WTC11 (cell line): ENCODE measurements at regions not wholly inside any gene's neighbourhood (a gene's known extent, or its start where the extent isn't known, plus 50 kb on each side); places are given as distances from the start of the nearest gene placed in this dataset.
A peak's percentile ranks its signal among the peaks of the same experiment; 100 is the strongest.

Source experiments
- ATAC-seq: fragments of 200-7000 bp; cut with Tn5 transposase; 2 replicates; pipeline ENCODE4 v1.10.0; 2021; ENCODE audit warnings: mild to moderate bottlenecking, moderate library complexity
- CTCF ChIA-PET: fragments of 300-600 bp; sonication (Branson Sonifier 250); formaldehyde crosslinking; loops from one replicate; lab custom pipeline; 2021; ENCODE audit warnings: antibody characterized with exemption; lab: Charles Lee
- POLR2A ChIA-PET: fragments of 350-600 bp; sonication (Branson Sonifier 250); formaldehyde crosslinking; loops from one replicate; lab custom pipeline; 2021; ENCODE audit warnings: antibody characterized with exemption; lab: Charles Lee
- DNase-seq: peaks from one replicate; pipeline ENCODE4 v3.0.0; 2021; ENCODE audit warnings: low spot score
- H3K27ac Mint-ChIP-seq: 2 replicates; pipeline ENCODE4 v1.8.0; 2021; ENCODE audit warnings: mixed read lengths
- H3K27me3 Mint-ChIP-seq: 2 replicates; pipeline ENCODE4 v1.8.0; 2021; ENCODE audit warnings: low read depth, mild to moderate bottlenecking, moderate library complexity, mixed read lengths
- H3K36me3 Mint-ChIP-seq: 2 replicates; pipeline ENCODE4 v1.8.0; 2021; ENCODE audit warnings: mixed read lengths
- H3K4me1 Mint-ChIP-seq: 2 replicates; pipeline ENCODE4 v1.8.0; 2022; ENCODE audit warnings: mixed read lengths
- H3K4me3 Mint-ChIP-seq: 2 replicates; pipeline ENCODE4 v1.8.0; 2021; ENCODE audit warnings: mild to moderate bottlenecking, moderate library complexity, mixed read lengths
- H3K9me3 Mint-ChIP-seq: 2 replicates; pipeline ENCODE4 v1.8.0; 2021; ENCODE audit warnings: mixed read lengths
- CDX4 ChIP-seq: fragments of 250-450 bp; sonication (Bioruptor Pico); IDR thresholded peaks from 2 replicates; pipeline ENCODE4 v1.9.0; 2021; ENCODE audit warnings: moderate library complexity, mild to moderate bottlenecking, inconsistent platforms, borderline replicate concordance
- CREB1 ChIP-seq: sonication (generic); formaldehyde crosslinking; IDR thresholded peaks from 2 replicates; pipeline ENCODE4 v1.8.0; 2023; ENCODE audit warnings: mild to moderate bottlenecking, missing genetic modification reagents
- ELF4 ChIP-seq: sonication (generic); formaldehyde crosslinking; IDR thresholded peaks from 2 replicates; pipeline ENCODE4 v1.8.1; 2022; ENCODE audit warnings: low read depth, mild to moderate bottlenecking, moderate library complexity, missing genetic modification reagents
- FOXP1 ChIP-seq: sonication (generic); formaldehyde crosslinking; IDR thresholded peaks from 2 replicates; pipeline ENCODE4 v1.8.0; 2022; ENCODE audit warnings: missing genetic modification reagents, mild to moderate bottlenecking, moderate library complexity, borderline replicate concordance
- JAZF1 ChIP-seq: fragments of 250-450 bp; sonication (Bioruptor Pico); IDR thresholded peaks from 2 replicates; pipeline ENCODE4 v1.9.0; 2021; ENCODE audit warnings: moderate library complexity, mild to moderate bottlenecking, inconsistent platforms
- NR1H2 ChIP-seq: sonication (generic); formaldehyde crosslinking; IDR thresholded peaks from 2 replicates; pipeline ENCODE4 v1.9.0; 2021; ENCODE audit warnings: mild to moderate bottlenecking, moderate library complexity, missing genetic modification reagents
- NR3C1 ChIP-seq: sonication (generic); formaldehyde crosslinking; conservative IDR thresholded peaks from 2 replicates; pipeline ENCODE4 v1.8.1; 2023; ENCODE audit warnings: low read depth, mild to moderate bottlenecking, missing genetic modification reagents
- RELA ChIP-seq: sonication (generic); formaldehyde crosslinking; IDR thresholded peaks from 2 replicates; pipeline ENCODE4 v1.8.1; 2022; ENCODE audit warnings: missing genetic modification reagents, mild to moderate bottlenecking, borderline replicate concordance
- SOX15 ChIP-seq: fragments of 250-450 bp; sonication (Bioruptor Pico); IDR thresholded peaks from 2 replicates; pipeline ENCODE4 v1.9.0; 2021; ENCODE audit warnings: mild to moderate bottlenecking
- STAT6 ChIP-seq: sonication (generic); formaldehyde crosslinking; conservative IDR thresholded peaks from 2 replicates; pipeline ENCODE4 v1.8.1; 2023; ENCODE audit warnings: mild to moderate bottlenecking, low read depth, missing genetic modification reagents, moderate library complexity
- TEAD4 ChIP-seq: sonication (generic); formaldehyde crosslinking; IDR thresholded peaks from 2 replicates; pipeline ENCODE4 v1.8.0; 2022; ENCODE audit warnings: mild to moderate bottlenecking, missing genetic modification reagents
- ZNF219 ChIP-seq: sonication (generic); formaldehyde crosslinking; IDR thresholded peaks from 2 replicates; pipeline ENCODE4 v1.8.0; 2023; ENCODE audit warnings: missing genetic modification reagents, mild to moderate bottlenecking, borderline replicate concordance
- ZNF425 ChIP-seq: fragments of 250-450 bp; sonication (Bioruptor Pico); conservative IDR thresholded peaks from 2 replicates; pipeline ENCODE4 v1.9.0; 2021; ENCODE audit warnings: mild to moderate bottlenecking
- TF ChIP-seq, protein P1 (sequence below): sonication (generic); formaldehyde crosslinking; IDR thresholded peaks from 2 replicates; pipeline ENCODE4 v1.8.0; 2022; ENCODE audit warnings: mild to moderate bottlenecking, missing genetic modification reagents
- TF ChIP-seq, protein P2 (sequence below): sonication (generic); formaldehyde crosslinking; conservative IDR thresholded peaks from 2 replicates; pipeline ENCODE4 v1.8.1; 2022; ENCODE audit warnings: mild to moderate bottlenecking, missing genetic modification reagents
- TF ChIP-seq, protein P3 (sequence below): sonication (generic); formaldehyde crosslinking; IDR thresholded peaks from 2 replicates; pipeline ENCODE4 v1.8.0; 2022; ENCODE audit warnings: missing genetic modification reagents

GRCh38 chr1:181318022-181318857 is 165.1 kb upstream of the CACNA1E start:
- peak; percentile 62 for DNase-seq
- TF ChIP-seq ZNF219 (CRISPR knock-in tag) (no peak), FOXP1 (CRISPR knock-in tag) (peak; percentile 50; the same call in 1 of the 2 replicates)
- TF ChIP-seq, protein P1, sequence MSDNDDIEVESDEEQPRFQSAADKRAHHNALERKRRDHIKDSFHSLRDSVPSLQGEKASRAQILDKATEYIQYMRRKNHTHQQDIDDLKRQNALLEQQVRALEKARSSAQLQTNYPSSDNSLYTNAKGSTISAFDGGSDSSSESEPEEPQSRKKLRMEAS (CRISPR knock-in tag) = 0 out of 2 replicates have a peak, but pooled peaks have one; percentile 51
- Mint-ChIP-seq H3K36me3 (no peaks in the 10 kb centered on the region), H3K4me1 (peaks cover 16% of the 10 kb centered on the region), H3K4me3 (peak overlapping the region; percentile 86), H3K9me3 (no peaks in the 10 kb centered on the region), H3K27ac (no peak overlapping the region), H3K27me3 (peaks cover 76% of the 10 kb centered on the region)
- ATAC-seq = peak; percentile 80
- POLR2A ChIA-PET = no interaction called here
- CTCF ChIA-PET = interaction anchor here (2.1 to 5.4 kb wide), 3 partner anchors 107 to 129 kb away, joined by 5 to 27 read pairs (median 7); no protein-coding TSS in a partner anchor

- H3K4me1 Mint-ChIP-seq = peaks cover 16% of the 10 kb centered on the region
- CTCF ChIA-PET = interaction anchor here (1.3 to 2.1 kb wide), 3 partner anchors 72 to 129 kb away, joined by 3 to 7 read pairs (median 5); no protein-coding TSS in a partner anchor
- H3K27ac Mint-ChIP-seq = no peak overlapping the region
- TF ChIP-seq STAT6 (CRISPR knock-in tag) (no peak), JAZF1 (CRISPR knock-in tag) (no peak), CREB1 (CRISPR knock-in tag) (no peak), RELA (CRISPR knock-in tag) (no peak), NR3C1 (CRISPR knock-in tag) (no peak), ELF4 (CRISPR knock-in tag) (no peak), SOX15 (CRISPR knock-in tag) (no peak), TEAD4 (CRISPR knock-in tag) (no peak), CDX4 (CRISPR knock-in tag) (no peak), ZNF425 (CRISPR knock-in tag) (no peak), NR1H2 (CRISPR knock-in tag) (no peak)
- TF ChIP-seq, protein P2, sequence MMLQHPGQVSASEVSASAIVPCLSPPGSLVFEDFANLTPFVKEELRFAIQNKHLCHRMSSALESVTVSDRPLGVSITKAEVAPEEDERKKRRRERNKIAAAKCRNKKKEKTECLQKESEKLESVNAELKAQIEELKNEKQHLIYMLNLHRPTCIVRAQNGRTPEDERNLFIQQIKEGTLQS = no peak
- TF ChIP-seq, protein P3, sequence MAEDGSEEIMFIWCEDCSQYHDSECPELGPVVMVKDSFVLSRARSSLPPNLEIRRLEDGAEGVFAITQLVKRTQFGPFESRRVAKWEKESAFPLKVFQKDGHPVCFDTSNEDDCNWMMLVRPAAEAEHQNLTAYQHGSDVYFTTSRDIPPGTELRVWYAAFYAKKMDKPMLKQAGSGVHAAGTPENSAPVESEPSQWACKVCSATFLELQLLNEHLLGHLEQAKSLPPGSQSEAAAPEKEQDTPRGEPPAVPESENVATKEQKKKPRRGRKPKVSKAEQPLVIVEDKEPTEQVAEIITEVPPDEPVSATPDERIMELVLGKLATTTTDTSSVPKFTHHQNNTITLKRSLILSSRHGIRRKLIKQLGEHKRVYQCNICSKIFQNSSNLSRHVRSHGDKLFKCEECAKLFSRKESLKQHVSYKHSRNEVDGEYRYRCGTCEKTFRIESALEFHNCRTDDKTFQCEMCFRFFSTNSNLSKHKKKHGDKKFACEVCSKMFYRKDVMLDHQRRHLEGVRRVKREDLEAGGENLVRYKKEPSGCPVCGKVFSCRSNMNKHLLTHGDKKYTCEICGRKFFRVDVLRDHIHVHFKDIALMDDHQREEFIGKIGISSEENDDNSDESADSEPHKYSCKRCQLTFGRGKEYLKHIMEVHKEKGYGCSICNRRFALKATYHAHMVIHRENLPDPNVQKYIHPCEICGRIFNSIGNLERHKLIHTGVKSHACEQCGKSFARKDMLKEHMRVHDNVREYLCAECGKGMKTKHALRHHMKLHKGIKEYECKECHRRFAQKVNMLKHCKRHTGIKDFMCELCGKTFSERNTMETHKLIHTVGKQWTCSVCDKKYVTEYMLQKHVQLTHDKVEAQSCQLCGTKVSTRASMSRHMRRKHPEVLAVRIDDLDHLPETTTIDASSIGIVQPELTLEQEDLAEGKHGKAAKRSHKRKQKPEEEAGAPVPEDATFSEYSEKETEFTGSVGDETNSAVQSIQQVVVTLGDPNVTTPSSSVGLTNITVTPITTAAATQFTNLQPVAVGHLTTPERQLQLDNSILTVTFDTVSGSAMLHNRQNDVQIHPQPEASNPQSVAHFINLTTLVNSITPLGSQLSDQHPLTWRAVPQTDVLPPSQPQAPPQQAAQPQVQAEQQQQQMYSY (CRISPR knock-in tag) = no peak
- H3K36me3 Mint-ChIP-seq = no peaks in the 10 kb centered on the region
- no peaks in the 10 kb centered on the region for H3K9me3 Mint-ChIP-seq
- POLR2A ChIA-PET = no interaction called here
- H3K27me3 Mint-ChIP-seq = peaks cover 76% of the 10 kb centered on the region
- peak overlapping the region; percentile 86 for H3K4me3 Mint-ChIP-seq
- peak; percentile 8 for ATAC-seq
- no peak for DNase-seq
Measured at GRCh38 chr1:181318858-181319235, 164.5 kb upstream of the CACNA1E start.
